ENCODE measurements at regions not wholly inside any gene's neighbourhood (a gene's known extent, or its start where the extent isn't known, plus 50 kb on each side); places are given as distances from the start of the nearest gene placed in this dataset.

- no peak for TF ChIP-seq REST (IDR thresholded peaks at IDR 0.05; ENCODE audit: insufficient read depth in 1 of 2, low read depth in 2 of 2, low read length in 2 of 2)
- no peak for TF ChIP-seq POLR2AphosphoS5 (IDR thresholded peaks at IDR 0.05; ENCODE audit: low read depth, low read length)
These were observed 257.2 kb upstream of the MVB12B start for GRCh38 chr9:126069400-126069955.

Measured in PFSK-1 (cell line).